ENCODE measurements at regions not wholly inside any gene's neighbourhood (a gene's known extent, or its start where the extent isn't known, plus 50 kb on each side); places are given as distances from the start of the nearest gene placed in this dataset.
A peak's percentile ranks its signal among the peaks of the same experiment; 100 is the strongest.
"Not testable (repeated sequence)": the region's sequence is repeated elsewhere in the genome, so short reads cannot be mapped to it uniquely, and the experiment has no call there.

- Histone ChIP-seq H3K9ac (ENCODE audit: insufficient read length) (peak overlapping the region; percentile 59), H3K9me3 (ENCODE audit: low read depth, low read length) (no peaks in the 10 kb centered on the region), H3K36me3 (ENCODE audit: insufficient read depth, low read length) (no peaks in the 10 kb centered on the region), H3K4me3 (peak overlapping the region; percentile 19; the same call in 1 of the 2 replicates), H3K27ac (peak overlapping the region; percentile 63; the same call in 1 of the 2 replicates)
- no peak for DNase-seq (ENCODE audit: low read depth, low spot score)
- TF ChIP-seq POLR2AphosphoS5 (IDR thresholded peaks at IDR 0.05; ENCODE audit: borderline replicate concordance, low read depth, low read length) (no peak), EZH2 (IDR thresholded peaks at IDR 0.05) (no peak), FOXP2 (optimal IDR thresholded peaks at IDR 0.05; ENCODE audit: control extremely low read depth, extremely low read length, insufficient read depth) (no peak)
These were observed 459.0 kb downstream of the PDGFC start for GRCh38 chr4:156512622-156513021.

GRCh38 chr4:156509921-156510320, 461.7 kb downstream of the PDGFC start:
- H3K9ac ChIP-seq (ENCODE audit: insufficient read length); H3K36me3 ChIP-seq (ENCODE audit: insufficient read depth, low read length); DNase-seq (ENCODE audit: low read depth, low spot score); H3K27ac ChIP-seq; H3K4me3 ChIP-seq; H3K9me3 ChIP-seq (ENCODE audit: low read depth, low read length): not testable (repeated sequence)

- Histone ChIP-seq H3K27ac (no peak overlapping the region), H3K9ac (ENCODE audit: insufficient read length) (no peak overlapping the region), H3K36me3 (ENCODE audit: insufficient read depth, low read length) (no peaks in the 10 kb centered on the region), H3K4me3 (no peak overlapping the region), H3K9me3 (ENCODE audit: low read depth, low read length) (no peaks in the 10 kb centered on the region)
- DNase-seq (ENCODE audit: low read depth, low spot score): no peak
- TF ChIP-seq FOXP2 (optimal IDR thresholded peaks at IDR 0.05; ENCODE audit: control extremely low read depth, extremely low read length, insufficient read depth): no peak
- no peak for TF ChIP-seq POLR2AphosphoS5 (IDR thresholded peaks at IDR 0.05; ENCODE audit: borderline replicate concordance, low read depth, low read length)
- TF ChIP-seq EZH2 (IDR thresholded peaks at IDR 0.05): no peak
These were observed 466.2 kb downstream of the PDGFC start for GRCh38 chr4:156505341-156505955.

GRCh38 chr4:156503119-156503518, 468.5 kb downstream of the PDGFC start:
- H3K9ac ChIP-seq (ENCODE audit: insufficient read length): no peak overlapping the region
- H3K4me3 ChIP-seq: no peak overlapping the region
- H3K36me3 ChIP-seq (ENCODE audit: insufficient read depth, low read length): no peaks in the 10 kb centered on the region
- no peak for TF ChIP-seq POLR2AphosphoS5 (IDR thresholded peaks at IDR 0.05; ENCODE audit: borderline replicate concordance, low read depth, low read length)
- TF ChIP-seq FOXP2 (optimal IDR thresholded peaks at IDR 0.05; ENCODE audit: control extremely low read depth, extremely low read length, insufficient read depth): no peak
- TF ChIP-seq EZH2 (IDR thresholded peaks at IDR 0.05): no peak
- H3K27ac ChIP-seq: no peak overlapping the region
- DNase-seq (ENCODE audit: low read depth, low spot score): no peak
- no peaks in the 10 kb centered on the region for H3K9me3 ChIP-seq (ENCODE audit: low read depth, low read length)

DNA sequence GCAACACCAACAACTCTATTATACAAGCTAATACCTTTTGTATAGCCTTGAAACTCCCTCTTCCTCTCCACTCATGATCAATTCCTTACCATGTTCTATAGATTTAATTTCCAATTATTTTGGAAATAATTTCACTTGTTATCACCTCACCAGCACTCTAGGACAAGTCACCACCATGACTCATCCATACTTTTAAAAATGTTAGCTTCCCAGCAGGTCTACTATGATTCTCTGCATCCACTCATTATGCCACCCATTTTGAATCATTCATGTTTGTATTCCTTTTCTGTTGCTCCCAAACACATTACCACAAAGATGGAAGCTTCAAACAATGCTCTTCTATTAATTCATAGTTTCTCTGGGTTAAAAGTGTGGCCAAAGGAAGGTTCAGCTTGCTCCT, 469.6 kb downstream of the PDGFC start:
- H3K9me3 ChIP-seq (ENCODE audit: low read depth, low read length): no peaks in the 10 kb centered on the region
- H3K36me3 ChIP-seq (ENCODE audit: insufficient read depth, low read length): no peaks in the 10 kb centered on the region
- H3K4me3 ChIP-seq: no peak overlapping the region
- TF ChIP-seq FOXP2 (optimal IDR thresholded peaks at IDR 0.05; ENCODE audit: control extremely low read depth, extremely low read length, insufficient read depth): no peak
- no peak for TF ChIP-seq POLR2AphosphoS5 (IDR thresholded peaks at IDR 0.05; ENCODE audit: borderline replicate concordance, low read depth, low read length)
- no peak for TF ChIP-seq EZH2 (IDR thresholded peaks at IDR 0.05)
- no peak overlapping the region for H3K27ac ChIP-seq
- no peak for DNase-seq (ENCODE audit: low read depth, low spot score)
- no peak overlapping the region for H3K9ac ChIP-seq (ENCODE audit: insufficient read length)

DNA sequence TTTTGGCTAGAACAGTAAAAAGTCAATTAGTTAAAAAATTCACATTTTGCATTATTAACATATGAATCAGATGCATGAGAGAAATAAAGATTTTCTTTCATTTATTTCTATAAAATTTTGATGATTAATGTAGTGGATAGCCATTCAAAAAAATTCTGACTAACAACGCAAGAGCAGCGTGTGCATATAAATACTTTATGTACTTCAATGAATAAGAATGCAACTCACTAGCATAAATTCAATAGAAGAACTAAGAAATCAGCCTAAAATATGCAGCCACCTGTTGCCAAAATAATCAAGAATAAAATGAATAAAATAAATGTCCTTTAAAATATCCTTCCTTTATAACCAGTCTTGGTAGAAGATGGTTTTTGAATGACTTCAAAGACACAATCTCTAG, 471.9 kb downstream of the PDGFC start:
- no peak overlapping the region for H3K27ac ChIP-seq
- H3K4me3 ChIP-seq: no peak overlapping the region
- H3K36me3 ChIP-seq (ENCODE audit: insufficient read depth, low read length): no peaks in the 10 kb centered on the region
- no peak overlapping the region for H3K9ac ChIP-seq (ENCODE audit: insufficient read length)
- no peaks in the 10 kb centered on the region for H3K9me3 ChIP-seq (ENCODE audit: low read depth, low read length)
- DNase-seq (ENCODE audit: low read depth, low spot score): no peak
- TF ChIP-seq POLR2AphosphoS5 (IDR thresholded peaks at IDR 0.05; ENCODE audit: borderline replicate concordance, low read depth, low read length) (no peak), EZH2 (IDR thresholded peaks at IDR 0.05) (no peak), FOXP2 (optimal IDR thresholded peaks at IDR 0.05; ENCODE audit: control extremely low read depth, extremely low read length, insufficient read depth) (no peak)

- no peak overlapping the region for H3K9ac ChIP-seq (ENCODE audit: insufficient read length)
- TF ChIP-seq FOXP2 (optimal IDR thresholded peaks at IDR 0.05; ENCODE audit: control extremely low read depth, extremely low read length, insufficient read depth) (no peak), POLR2AphosphoS5 (IDR thresholded peaks at IDR 0.05; ENCODE audit: borderline replicate concordance, low read depth, low read length) (no peak), EZH2 (IDR thresholded peaks at IDR 0.05) (no peak)
- H3K27ac ChIP-seq: no peak overlapping the region
- no peak overlapping the region for H3K4me3 ChIP-seq
- H3K36me3 ChIP-seq (ENCODE audit: insufficient read depth, low read length): no peaks in the 10 kb centered on the region
- DNase-seq (ENCODE audit: low read depth, low spot score): no peak
- H3K9me3 ChIP-seq (ENCODE audit: low read depth, low read length): no peaks in the 10 kb centered on the region
These were observed 474.1 kb downstream of the PDGFC start for GRCh38 chr4:156497486-156497885.

DNA sequence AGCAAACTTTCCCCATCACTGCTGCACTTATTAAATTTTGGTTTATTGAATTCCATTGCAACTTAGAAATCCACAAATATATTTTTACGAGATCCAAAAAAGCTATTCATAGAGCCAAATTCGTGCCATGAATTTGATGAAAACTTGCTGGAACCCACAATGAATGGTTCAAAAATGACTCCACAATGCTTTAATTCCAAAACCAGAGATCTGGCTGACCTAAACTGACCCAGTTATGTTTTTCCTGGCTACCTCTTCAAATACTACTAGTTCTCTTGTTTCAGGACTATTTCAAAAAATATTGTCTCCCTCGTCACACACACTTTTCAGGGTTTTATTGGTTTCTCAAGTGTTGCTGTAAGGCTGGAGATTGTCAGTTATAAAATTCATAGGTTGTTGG, 474.8 kb downstream of the PDGFC start:
- TF ChIP-seq POLR2AphosphoS5 (IDR thresholded peaks at IDR 0.05; ENCODE audit: borderline replicate concordance, low read depth, low read length) (no peak), FOXP2 (optimal IDR thresholded peaks at IDR 0.05; ENCODE audit: control extremely low read depth, extremely low read length, insufficient read depth) (no peak), EZH2 (IDR thresholded peaks at IDR 0.05) (no peak)
- Histone ChIP-seq H3K36me3 (ENCODE audit: insufficient read depth, low read length) (no peaks in the 10 kb centered on the region), H3K9me3 (ENCODE audit: low read depth, low read length) (no peaks in the 10 kb centered on the region), H3K9ac (ENCODE audit: insufficient read length) (no peak overlapping the region), H3K27ac (no peak overlapping the region), H3K4me3 (no peak overlapping the region)
- no peak for DNase-seq (ENCODE audit: low read depth, low spot score)

GRCh38 chr4:156495836-156496235, 475.8 kb downstream of the PDGFC start:
- TF ChIP-seq EZH2 (IDR thresholded peaks at IDR 0.05) (no peak), FOXP2 (optimal IDR thresholded peaks at IDR 0.05; ENCODE audit: control extremely low read depth, extremely low read length, insufficient read depth) (no peak), POLR2AphosphoS5 (IDR thresholded peaks at IDR 0.05; ENCODE audit: borderline replicate concordance, low read depth, low read length) (no peak)
- H3K27ac ChIP-seq: no peak overlapping the region
- H3K4me3 ChIP-seq: no peak overlapping the region
- H3K36me3 ChIP-seq (ENCODE audit: insufficient read depth, low read length): no peaks in the 10 kb centered on the region
- no peak overlapping the region for H3K9ac ChIP-seq (ENCODE audit: insufficient read length)
- no peak for DNase-seq (ENCODE audit: low read depth, low spot score)
- no peaks in the 10 kb centered on the region for H3K9me3 ChIP-seq (ENCODE audit: low read depth, low read length)
